ENCODE measurements at regions not wholly inside any gene's neighbourhood (a gene's known extent, or its start where the extent isn't known, plus 50 kb on each side); places are given as distances from the start of the nearest gene placed in this dataset.

DNA sequence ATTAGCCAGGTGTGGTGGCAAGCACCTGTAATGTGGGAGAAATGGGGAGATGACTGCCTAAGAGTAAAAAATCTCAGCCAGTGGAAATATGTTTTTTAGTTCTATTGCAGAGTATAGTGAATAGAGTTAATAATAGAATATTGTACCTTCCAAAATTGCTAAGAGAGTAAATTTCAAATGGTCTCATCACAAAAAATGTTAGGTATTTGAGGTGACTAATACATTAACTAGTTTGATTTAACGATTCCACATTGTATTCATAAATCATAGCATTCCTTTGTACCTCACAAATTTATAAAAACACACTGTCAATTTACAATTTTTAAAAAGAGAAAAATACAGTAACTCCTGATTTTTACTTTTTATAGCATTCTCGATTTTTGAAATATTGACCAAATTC, 681.5 kb upstream of the EPHA5 start:
- Mint-ChIP-seq H3K36me3 (ENCODE audit: unreplicated experiment) (peaks cover 4% of the 10 kb centered on the region), H3K4me3 (ENCODE audit: unreplicated experiment) (no peak overlapping the region), H3K27me3 (ENCODE audit: unreplicated experiment) (no peaks in the 10 kb centered on the region), H3K27ac (ENCODE audit: unreplicated experiment) (no peak overlapping the region), H3K9me3 (ENCODE audit: unreplicated experiment) (no peaks in the 10 kb centered on the region), H3K4me1 (ENCODE audit: low read depth, unreplicated experiment) (no peaks in the 10 kb centered on the region)
- DNase-seq, result no peak
- TF ChIP-seq, protein P1, sequence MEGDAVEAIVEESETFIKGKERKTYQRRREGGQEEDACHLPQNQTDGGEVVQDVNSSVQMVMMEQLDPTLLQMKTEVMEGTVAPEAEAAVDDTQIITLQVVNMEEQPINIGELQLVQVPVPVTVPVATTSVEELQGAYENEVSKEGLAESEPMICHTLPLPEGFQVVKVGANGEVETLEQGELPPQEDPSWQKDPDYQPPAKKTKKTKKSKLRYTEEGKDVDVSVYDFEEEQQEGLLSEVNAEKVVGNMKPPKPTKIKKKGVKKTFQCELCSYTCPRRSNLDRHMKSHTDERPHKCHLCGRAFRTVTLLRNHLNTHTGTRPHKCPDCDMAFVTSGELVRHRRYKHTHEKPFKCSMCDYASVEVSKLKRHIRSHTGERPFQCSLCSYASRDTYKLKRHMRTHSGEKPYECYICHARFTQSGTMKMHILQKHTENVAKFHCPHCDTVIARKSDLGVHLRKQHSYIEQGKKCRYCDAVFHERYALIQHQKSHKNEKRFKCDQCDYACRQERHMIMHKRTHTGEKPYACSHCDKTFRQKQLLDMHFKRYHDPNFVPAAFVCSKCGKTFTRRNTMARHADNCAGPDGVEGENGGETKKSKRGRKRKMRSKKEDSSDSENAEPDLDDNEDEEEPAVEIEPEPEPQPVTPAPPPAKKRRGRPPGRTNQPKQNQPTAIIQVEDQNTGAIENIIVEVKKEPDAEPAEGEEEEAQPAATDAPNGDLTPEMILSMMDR (IDR thresholded peaks at IDR 0.05; ENCODE audit: partially characterized antibody, unreplicated experiment), result no peak

DNA sequence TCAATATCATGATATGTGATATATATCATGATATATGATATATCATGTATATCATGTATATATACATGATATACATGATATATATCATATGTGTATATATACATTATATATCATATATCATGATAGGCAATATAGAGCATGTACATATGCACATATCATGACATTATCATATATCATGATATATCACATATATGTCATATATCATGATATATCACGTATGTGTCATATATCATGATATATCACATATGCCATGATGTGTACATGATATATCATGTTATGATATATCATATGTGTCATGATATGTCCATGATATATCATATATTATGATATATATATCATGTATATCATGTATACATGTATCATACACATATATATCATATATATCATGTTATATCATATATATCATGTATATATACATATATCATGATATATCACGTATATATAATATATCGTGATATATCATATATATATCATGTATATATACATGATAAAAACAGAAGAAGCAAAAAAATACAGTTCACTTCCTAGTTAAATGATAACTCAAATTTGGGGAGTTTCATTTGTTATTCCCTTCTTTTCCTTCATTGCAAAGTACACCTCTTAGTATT, 670.1 kb upstream of the EPHA5 start:
- Mint-ChIP-seq H3K4me3 (ENCODE audit: unreplicated experiment) (no peak overlapping the region), H3K4me1 (ENCODE audit: low read depth, unreplicated experiment) (no peaks in the 10 kb centered on the region), H3K27ac (ENCODE audit: unreplicated experiment) (no peak overlapping the region), H3K27me3 (ENCODE audit: unreplicated experiment) (no peaks in the 10 kb centered on the region), H3K9me3 (ENCODE audit: unreplicated experiment) (no peaks in the 10 kb centered on the region), H3K36me3 (ENCODE audit: unreplicated experiment) (peaks cover 4% of the 10 kb centered on the region)
- DNase-seq, result no peak
- TF ChIP-seq, protein P1 (IDR thresholded peaks at IDR 0.05; ENCODE audit: partially characterized antibody, unreplicated experiment), result no peak

DNA sequence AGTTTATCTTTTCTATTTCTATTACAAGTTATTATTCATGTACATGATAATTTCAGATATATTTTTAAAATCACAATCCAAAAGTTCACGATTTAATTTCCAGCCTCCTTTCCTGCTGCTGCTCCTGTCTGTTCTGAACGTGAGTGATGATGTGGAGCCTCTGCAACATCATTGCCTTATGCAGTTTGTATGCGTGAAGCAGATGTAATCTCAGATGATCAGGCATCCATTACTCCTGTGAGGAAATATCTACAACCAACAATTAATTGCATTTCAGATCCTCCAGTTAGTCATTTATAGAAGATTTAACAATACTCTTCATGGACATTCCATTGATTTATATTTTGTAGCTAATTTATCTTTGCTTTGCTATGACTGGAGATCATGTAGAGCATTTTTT, 668.7 kb upstream of the EPHA5 start:
- Mint-ChIP-seq H3K27me3 (ENCODE audit: unreplicated experiment) (no peaks in the 10 kb centered on the region), H3K4me1 (ENCODE audit: low read depth, unreplicated experiment) (no peaks in the 10 kb centered on the region), H3K27ac (ENCODE audit: unreplicated experiment) (no peak overlapping the region), H3K4me3 (ENCODE audit: unreplicated experiment) (no peak overlapping the region), H3K9me3 (ENCODE audit: unreplicated experiment) (no peaks in the 10 kb centered on the region), H3K36me3 (ENCODE audit: unreplicated experiment) (peaks cover 4% of the 10 kb centered on the region)
- TF ChIP-seq, protein P1 (IDR thresholded peaks at IDR 0.05; ENCODE audit: partially characterized antibody, unreplicated experiment), result no peak
- no peak for DNase-seq

DNA sequence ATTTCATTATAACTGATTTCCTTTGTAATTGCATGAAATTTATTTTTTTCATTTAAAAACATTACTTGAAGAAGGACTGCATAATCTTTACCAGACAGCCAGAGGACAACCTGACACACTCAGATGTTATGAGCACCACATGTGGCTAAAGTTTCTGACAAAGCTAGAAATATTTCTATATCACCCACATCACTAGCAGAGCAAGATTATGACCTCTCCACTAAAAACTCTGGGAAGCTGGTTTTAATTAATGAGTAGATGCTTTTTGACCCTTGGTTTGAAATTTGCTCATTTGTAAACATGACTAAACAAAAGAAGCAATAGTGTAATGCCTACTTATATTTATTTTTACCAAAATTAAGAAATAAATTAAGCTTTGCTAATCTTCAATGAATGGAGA, 661.5 kb upstream of the EPHA5 start:
- Mint-ChIP-seq H3K27me3 (ENCODE audit: unreplicated experiment) (no peaks in the 10 kb centered on the region), H3K4me3 (ENCODE audit: unreplicated experiment) (no peak overlapping the region), H3K9me3 (ENCODE audit: unreplicated experiment) (no peaks in the 10 kb centered on the region), H3K27ac (ENCODE audit: unreplicated experiment) (no peak overlapping the region), H3K36me3 (ENCODE audit: unreplicated experiment) (no peaks in the 10 kb centered on the region), H3K4me1 (ENCODE audit: low read depth, unreplicated experiment) (no peaks in the 10 kb centered on the region)
- TF ChIP-seq, protein P1 (IDR thresholded peaks at IDR 0.05; ENCODE audit: partially characterized antibody, unreplicated experiment), result no peak
- no peak for DNase-seq

DNA sequence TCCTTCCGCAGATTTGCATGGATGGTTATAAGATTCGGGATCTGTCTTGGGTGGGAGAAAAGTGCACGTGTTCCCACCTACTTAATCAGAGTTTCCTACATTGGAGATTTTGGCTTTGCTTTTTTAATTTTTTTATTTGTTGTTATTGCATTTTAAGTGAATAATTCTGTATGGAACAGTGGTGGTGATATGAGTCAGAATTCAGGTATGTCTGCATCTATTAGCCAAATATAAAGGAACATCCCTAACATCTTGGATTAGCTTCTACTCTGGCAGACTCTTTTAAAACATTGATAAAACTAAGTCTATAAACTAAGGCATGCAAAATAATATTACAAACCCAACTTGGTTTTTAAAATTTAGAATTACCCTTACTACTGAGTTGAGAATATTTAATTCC, 659.8 kb upstream of the EPHA5 start:
- H3K4me1 Mint-ChIP-seq (ENCODE audit: low read depth, unreplicated experiment), result no peaks in the 10 kb centered on the region
- H3K9me3 Mint-ChIP-seq (ENCODE audit: unreplicated experiment), result no peaks in the 10 kb centered on the region
- peaks cover 3% of the 10 kb centered on the region for H3K27me3 Mint-ChIP-seq (ENCODE audit: unreplicated experiment)
- H3K4me3 Mint-ChIP-seq (ENCODE audit: unreplicated experiment), result no peak overlapping the region
- TF ChIP-seq, protein P1 (IDR thresholded peaks at IDR 0.05; ENCODE audit: partially characterized antibody, unreplicated experiment), result no peak
- DNase-seq, result no peak
- no peak overlapping the region for H3K27ac Mint-ChIP-seq (ENCODE audit: unreplicated experiment)
- H3K36me3 Mint-ChIP-seq (ENCODE audit: unreplicated experiment), result no peaks in the 10 kb centered on the region
